ENCODE measurements at regions not wholly inside any gene's neighbourhood (a gene's known extent, or its start where the extent isn't known, plus 50 kb on each side); places are given as distances from the start of the nearest gene placed in this dataset.

GRCh38 chr1:185581020-185581419, 153.2 kb upstream of the HMCN1 start:
- DNase-seq (ENCODE audit: low spot score in 2 of 2), result no peak
- 81 to 87% methylated on average over 2 of the region's 2 CpGs for WGBS, 2 donors
- Histone ChIP-seq H3K36me3 (no peaks in the 10 kb centered on the region), H3K27me3 (no peaks in the 10 kb centered on the region), H3K9me3 (peaks cover 0 to 52% (median 2%) of the 10 kb centered on the region in 4 donors), H3K4me3 (no peak overlapping the region), H3K27ac (no peak overlapping the region), H3K4me1 (no peaks in the 10 kb centered on the region)
- no peak for TF ChIP-seq EP300 (IDR thresholded peaks at IDR 0.05)
- no peak for TF ChIP-seq CTCF (IDR thresholded peaks at IDR 0.05)
- TF ChIP-seq POLR2A (IDR thresholded peaks at IDR 0.05), result no peak

- Histone ChIP-seq H3K4me3 (no peak overlapping the region), H3K36me3 (no peaks in the 10 kb centered on the region), H3K4me1 (no peaks in the 10 kb centered on the region), H3K9me3 (peaks cover 0 to 49% (median 2%) of the 10 kb centered on the region in 4 donors), H3K27me3 (no peaks in the 10 kb centered on the region), H3K27ac (no peak overlapping the region)
- WGBS, 2 donors, result 76 to 80% methylated on average over 3 of the region's 3 CpGs
- TF ChIP-seq EP300 (IDR thresholded peaks at IDR 0.05) (no peak), POLR2A (IDR thresholded peaks at IDR 0.05) (no peak), CTCF (IDR thresholded peaks at IDR 0.05) (no peak)
- DNase-seq (ENCODE audit: low spot score in 2 of 2), result no peak
Observed at GRCh38 chr1:185578293-185578692, 155.9 kb upstream of the HMCN1 start.

GRCh38 chr1:185574139-185574875, 159.9 kb upstream of the HMCN1 start:
- no peak overlapping the region for H3K4me3 ChIP-seq
- 92 to 95% methylated on average over 4 of the region's 4 CpGs for WGBS, 2 donors
- no peak overlapping the region for H3K27ac ChIP-seq
- no peaks in the 10 kb centered on the region for H3K4me1 ChIP-seq
- peaks cover 0 to 22% (median 0%) of the 10 kb centered on the region in 4 donors for H3K9me3 ChIP-seq
- H3K27me3 ChIP-seq, result no peaks in the 10 kb centered on the region
- H3K36me3 ChIP-seq, result no peaks in the 10 kb centered on the region
- DNase-seq (ENCODE audit: low spot score in 2 of 2), result no peak
- TF ChIP-seq CTCF (IDR thresholded peaks at IDR 0.05), result no peak
- no peak for TF ChIP-seq EP300 (IDR thresholded peaks at IDR 0.05)
- TF ChIP-seq POLR2A (IDR thresholded peaks at IDR 0.05), result no peak

GRCh38 chr1:185573677-185574076, 160.5 kb upstream of the HMCN1 start:
- H3K4me3 ChIP-seq, result no peak overlapping the region
- TF ChIP-seq POLR2A (IDR thresholded peaks at IDR 0.05) (no peak), EP300 (IDR thresholded peaks at IDR 0.05) (no peak), CTCF (IDR thresholded peaks at IDR 0.05) (no peak)
- H3K9me3 ChIP-seq, result peaks cover 0 to 16% (median 0%) of the 10 kb centered on the region in 4 donors
- H3K36me3 ChIP-seq, result no peaks in the 10 kb centered on the region
- no peaks in the 10 kb centered on the region for H3K27me3 ChIP-seq
- WGBS, 2 donors, result 59 to 80% methylated on average over 2 of the region's 2 CpGs
- DNase-seq (ENCODE audit: low spot score in 2 of 2), result no peak
- no peaks in the 10 kb centered on the region for H3K4me1 ChIP-seq
- no peak overlapping the region for H3K27ac ChIP-seq

- H3K4me1 ChIP-seq, result no peaks in the 10 kb centered on the region
- no peak for DNase-seq (ENCODE audit: low spot score in 2 of 2)
- no peaks in the 10 kb centered on the region for H3K27me3 ChIP-seq
- no peak for TF ChIP-seq EP300 (IDR thresholded peaks at IDR 0.05)
- no peak for TF ChIP-seq CTCF (IDR thresholded peaks at IDR 0.05)
- no peak for TF ChIP-seq POLR2A (IDR thresholded peaks at IDR 0.05)
- no peak overlapping the region for H3K4me3 ChIP-seq
- H3K9me3 ChIP-seq, result peaks cover 0 to 11% (median 0%) of the 10 kb centered on the region in 4 donors
- no peak overlapping the region for H3K27ac ChIP-seq
- WGBS, 2 donors, result 51 to 62% methylated on average over 3 of the region's 3 CpGs
- H3K36me3 ChIP-seq, result no peaks in the 10 kb centered on the region
Observed at GRCh38 chr1:185573162-185573561, 161.0 kb upstream of the HMCN1 start.

All from tibial nerve (tissue), 4 donors.